Astrocyte (in vitro differentiated cells and primary cell): ENCODE measurements at regions not wholly inside any gene's neighbourhood (a gene's known extent, or its start where the extent isn't known, plus 50 kb on each side); places are given as distances from the start of the nearest gene placed in this dataset.

Source experiments
- DNase-seq: peaks from one replicate; pipeline ENCODE4 v3.0.0-alpha.2; 2010; ENCODE audit warnings: low read depth
- FAIRE-seq: peaks from 2 replicates; lab custom pipeline; 2011; peaks lifted over from hg19 to GRCh38; lab: Jason Lieb, UNC
- H2AFZ ChIP-seq: 2 replicates; pipeline ENCODE4 v1.6.0; 2012; ENCODE audit warnings: low read depth, low read length, inconsistent platforms
- H3K27ac ChIP-seq: 2 replicates; pipeline ENCODE4 v1.5.1; 2011; ENCODE audit warnings: low read depth, low read length, inconsistent platforms
- H3K27me3 ChIP-seq: 2 replicates; pipeline ENCODE4 v1.6.0; 2011; ENCODE audit warnings: low read length, inconsistent platforms; ENCODE audit not compliant: insufficient read depth
- H3K36me3 ChIP-seq: 2 replicates; pipeline ENCODE4 v1.5.1; 2011; ENCODE audit warnings: low read length, inconsistent platforms; ENCODE audit not compliant: insufficient read depth
- H3K4me1 ChIP-seq: 2 replicates; pipeline ENCODE4 v1.5.1; 2011; ENCODE audit warnings: low read length, inconsistent platforms; ENCODE audit not compliant: insufficient read depth
- H3K4me2 ChIP-seq: 2 replicates; pipeline ENCODE4 v1.6.0; 2012; ENCODE audit warnings: low read length, inconsistent platforms
- H3K4me3 ChIP-seq: 2 replicates; pipeline ENCODE4 v1.5.1; 2011; ENCODE audit warnings: low read depth, mild to moderate bottlenecking, low read length, inconsistent platforms; ENCODE audit not compliant: insufficient read depth
- H3K79me2 ChIP-seq: 2 replicates; pipeline ENCODE4 v1.6.0; 2012; ENCODE audit warnings: mild to moderate bottlenecking, low read length, inconsistent platforms; ENCODE audit not compliant: insufficient read depth
- H3K9ac ChIP-seq: 2 replicates; pipeline ENCODE4 v1.6.0; 2012; ENCODE audit warnings: mild to moderate bottlenecking, low read length, inconsistent platforms
- H3K9me3 ChIP-seq: 2 replicates; pipeline ENCODE4 v1.5.1; 2012; ENCODE audit warnings: low read depth, mild to moderate bottlenecking, low read length, inconsistent platforms; ENCODE audit not compliant: insufficient read depth
- H4K20me1 ChIP-seq: 2 replicates; pipeline ENCODE4 v1.6.0; 2012; ENCODE audit warnings: low read length, inconsistent platforms; ENCODE audit not compliant: insufficient read depth
- H3K27ac Mint-ChIP-seq: one replicate; pipeline ENCODE4 v1.8.0; 2021; ENCODE audit warnings: mild to moderate bottlenecking, mixed read lengths; ENCODE audit not compliant: unreplicated experiment
- H3K27me3 Mint-ChIP-seq: one replicate; pipeline ENCODE4 v1.8.0; 2021; ENCODE audit warnings: low read depth, mixed read lengths; ENCODE audit not compliant: unreplicated experiment
- H3K36me3 Mint-ChIP-seq: one replicate; pipeline ENCODE4 v1.8.0; 2021; ENCODE audit warnings: low read depth, mixed read lengths; ENCODE audit not compliant: unreplicated experiment
- H3K4me1 Mint-ChIP-seq: one replicate; pipeline ENCODE4 v1.8.0; 2021; ENCODE audit warnings: low read depth, mixed read lengths; ENCODE audit not compliant: unreplicated experiment
- H3K4me3 Mint-ChIP-seq: one replicate; pipeline ENCODE4 v1.8.0; 2021; ENCODE audit warnings: mild to moderate bottlenecking, moderate library complexity, mixed read lengths; ENCODE audit not compliant: unreplicated experiment
- H3K9me3 Mint-ChIP-seq: one replicate; pipeline ENCODE4 v1.8.0; 2021; ENCODE audit warnings: mild to moderate bottlenecking, mixed read lengths; ENCODE audit not compliant: unreplicated experiment
- EZH2 ChIP-seq: IDR thresholded peaks from 2 replicates; pipeline ENCODE4 v1.6.1; 2012; ENCODE audit warnings: mild to moderate bottlenecking, low read length, inconsistent platforms; ENCODE audit not compliant: insufficient read depth
- TF ChIP-seq, protein P1 (sequence below): IDR thresholded peaks from 2 replicates; pipeline ENCODE4 v1.5.1; 2011; ENCODE audit warnings: low read depth, mild to moderate bottlenecking, inconsistent platforms, low read length, moderate library complexity; ENCODE audit not compliant: insufficient read depth

DNA sequence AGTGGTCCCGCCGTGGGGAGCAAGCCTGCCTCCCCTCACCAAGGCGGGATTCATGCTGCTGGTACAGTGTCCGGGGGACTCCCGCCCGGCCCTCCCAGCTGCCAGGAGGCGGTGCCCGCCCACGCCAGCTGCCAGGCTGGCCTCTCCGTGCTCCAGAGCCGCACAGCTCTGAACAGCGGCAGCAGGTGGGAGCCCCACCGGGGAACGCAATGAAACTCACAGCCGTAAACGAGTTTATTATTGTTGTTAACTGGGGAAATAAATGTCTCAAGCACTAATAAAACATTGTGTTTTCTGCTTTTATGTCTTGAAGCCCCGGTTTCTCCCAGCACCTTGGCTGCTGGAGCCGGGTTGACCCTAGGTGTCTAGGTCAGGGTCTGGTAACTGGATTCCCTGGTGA is 317.7 kb upstream of the TLE3 start:
- H3K4me2 ChIP-seq, result no peak overlapping the region
- H3K36me3 ChIP-seq, result no peaks in the 10 kb centered on the region
- no peak overlapping the region for H3K9ac ChIP-seq
- H3K79me2 ChIP-seq, result no peaks in the 10 kb centered on the region
- no peaks in the 10 kb centered on the region for H3K4me1 ChIP-seq
- H3K9me3 ChIP-seq, result peaks cover 5% of the 10 kb centered on the region
- FAIRE-seq (no peak), DNase-seq (no peak)
- H3K4me1 Mint-ChIP-seq, result peaks cover 9% of the 10 kb centered on the region
- no peak overlapping the region for H3K27ac Mint-ChIP-seq
- peaks cover 81% of the 10 kb centered on the region for H3K27me3 Mint-ChIP-seq
- H3K27ac ChIP-seq, result no peak overlapping the region
- TF ChIP-seq EZH2, result no peak
- TF ChIP-seq, protein P1, sequence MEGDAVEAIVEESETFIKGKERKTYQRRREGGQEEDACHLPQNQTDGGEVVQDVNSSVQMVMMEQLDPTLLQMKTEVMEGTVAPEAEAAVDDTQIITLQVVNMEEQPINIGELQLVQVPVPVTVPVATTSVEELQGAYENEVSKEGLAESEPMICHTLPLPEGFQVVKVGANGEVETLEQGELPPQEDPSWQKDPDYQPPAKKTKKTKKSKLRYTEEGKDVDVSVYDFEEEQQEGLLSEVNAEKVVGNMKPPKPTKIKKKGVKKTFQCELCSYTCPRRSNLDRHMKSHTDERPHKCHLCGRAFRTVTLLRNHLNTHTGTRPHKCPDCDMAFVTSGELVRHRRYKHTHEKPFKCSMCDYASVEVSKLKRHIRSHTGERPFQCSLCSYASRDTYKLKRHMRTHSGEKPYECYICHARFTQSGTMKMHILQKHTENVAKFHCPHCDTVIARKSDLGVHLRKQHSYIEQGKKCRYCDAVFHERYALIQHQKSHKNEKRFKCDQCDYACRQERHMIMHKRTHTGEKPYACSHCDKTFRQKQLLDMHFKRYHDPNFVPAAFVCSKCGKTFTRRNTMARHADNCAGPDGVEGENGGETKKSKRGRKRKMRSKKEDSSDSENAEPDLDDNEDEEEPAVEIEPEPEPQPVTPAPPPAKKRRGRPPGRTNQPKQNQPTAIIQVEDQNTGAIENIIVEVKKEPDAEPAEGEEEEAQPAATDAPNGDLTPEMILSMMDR, result no peak
- peaks cover 51% of the 10 kb centered on the region for H3K27me3 ChIP-seq
- H3K4me3 Mint-ChIP-seq, result no peak overlapping the region
- H3K4me3 ChIP-seq, result no peak overlapping the region
- no peaks in the 10 kb centered on the region for H4K20me1 ChIP-seq
- H2AFZ ChIP-seq, result no peak overlapping the region
- H3K36me3 Mint-ChIP-seq, result no peaks in the 10 kb centered on the region
- no peaks in the 10 kb centered on the region for H3K9me3 Mint-ChIP-seq

DNA sequence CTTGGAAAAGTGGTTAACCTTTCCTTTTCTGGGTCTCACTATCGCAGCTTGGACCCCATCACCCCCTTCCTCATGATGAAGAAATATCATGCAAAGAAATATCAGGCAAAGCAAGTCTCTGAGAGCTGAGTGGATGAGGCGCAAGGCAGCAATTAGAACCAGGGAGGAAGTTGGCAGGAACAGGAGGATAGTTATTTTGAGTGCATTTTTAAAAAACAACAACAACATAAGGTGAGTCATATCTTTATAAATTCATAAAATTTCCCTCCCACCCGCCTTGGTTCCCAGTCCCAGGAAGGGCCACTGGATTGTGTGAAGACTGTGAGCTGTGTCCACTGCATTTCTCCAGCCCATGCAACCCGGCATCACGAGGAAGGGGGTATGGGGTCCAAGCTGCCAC is 316.9 kb upstream of the TLE3 start:
- Histone ChIP-seq H3K79me2 (no peaks in the 10 kb centered on the region), H3K27ac (no peak overlapping the region), H3K9me3 (peaks cover 5% of the 10 kb centered on the region), H3K27me3 (peaks cover 46% of the 10 kb centered on the region), H4K20me1 (no peaks in the 10 kb centered on the region), H3K4me3 (no peak overlapping the region), H3K36me3 (no peaks in the 10 kb centered on the region), H2AFZ (no peak overlapping the region), H3K9ac (no peak overlapping the region), H3K4me1 (no peaks in the 10 kb centered on the region), H3K4me2 (no peak overlapping the region)
- Mint-ChIP-seq H3K4me3 (no peak overlapping the region), H3K36me3 (no peaks in the 10 kb centered on the region), H3K27ac (no peak overlapping the region), H3K9me3 (no peaks in the 10 kb centered on the region), H3K4me1 (peaks cover 9% of the 10 kb centered on the region), H3K27me3 (peaks cover 79% of the 10 kb centered on the region)
- FAIRE-seq (no peak), DNase-seq (no peak)
- TF ChIP-seq, protein P1, result no peak
- TF ChIP-seq EZH2, result no peak

DNA sequence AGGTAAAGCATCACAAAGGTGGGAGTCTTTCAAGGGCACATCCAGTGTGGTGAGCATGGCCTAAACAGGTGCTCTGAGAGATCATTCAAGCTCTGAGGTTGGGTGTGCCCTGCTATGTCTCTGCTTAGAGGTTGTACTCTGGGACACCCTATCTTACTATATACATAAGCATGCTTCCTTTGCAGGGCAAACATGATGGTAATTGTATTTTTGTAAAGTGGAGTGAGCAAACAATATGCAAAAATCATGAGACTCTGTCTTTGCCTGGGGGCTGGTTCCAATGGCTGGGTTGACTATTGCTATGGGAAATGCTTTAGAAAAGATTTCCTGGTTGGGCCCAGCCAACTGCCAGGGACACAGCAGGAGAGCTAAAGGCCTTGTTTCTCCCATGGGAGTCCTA is 315.1 kb upstream of the TLE3 start:
- Histone ChIP-seq H3K4me2 (no peak overlapping the region), H3K27me3 (peaks cover 41% of the 10 kb centered on the region), H4K20me1 (no peaks in the 10 kb centered on the region), H3K36me3 (no peaks in the 10 kb centered on the region), H3K9ac (no peak overlapping the region), H2AFZ (no peak overlapping the region), H3K9me3 (peaks cover 10% of the 10 kb centered on the region), H3K4me3 (no peak overlapping the region), H3K27ac (no peak overlapping the region), H3K79me2 (no peaks in the 10 kb centered on the region), H3K4me1 (no peaks in the 10 kb centered on the region)
- no peaks in the 10 kb centered on the region for H3K36me3 Mint-ChIP-seq
- peaks cover 9% of the 10 kb centered on the region for H3K4me1 Mint-ChIP-seq
- peaks cover 10% of the 10 kb centered on the region for H3K9me3 Mint-ChIP-seq
- FAIRE-seq (no peak), DNase-seq (no peak)
- no peak overlapping the region for H3K27ac Mint-ChIP-seq
- no peak overlapping the region for H3K4me3 Mint-ChIP-seq
- TF ChIP-seq, protein P1, result no peak
- TF ChIP-seq EZH2, result no peak
- peaks cover 72% of the 10 kb centered on the region for H3K27me3 Mint-ChIP-seq
